ENCODE measurements at regions not wholly inside any gene's neighbourhood (a gene's known extent, or its start where the extent isn't known, plus 50 kb on each side); places are given as distances from the start of the nearest gene placed in this dataset.
"Not testable (repeated sequence)": the region's sequence is repeated elsewhere in the genome, so short reads cannot be mapped to it uniquely, and the experiment has no call there.

DNA sequence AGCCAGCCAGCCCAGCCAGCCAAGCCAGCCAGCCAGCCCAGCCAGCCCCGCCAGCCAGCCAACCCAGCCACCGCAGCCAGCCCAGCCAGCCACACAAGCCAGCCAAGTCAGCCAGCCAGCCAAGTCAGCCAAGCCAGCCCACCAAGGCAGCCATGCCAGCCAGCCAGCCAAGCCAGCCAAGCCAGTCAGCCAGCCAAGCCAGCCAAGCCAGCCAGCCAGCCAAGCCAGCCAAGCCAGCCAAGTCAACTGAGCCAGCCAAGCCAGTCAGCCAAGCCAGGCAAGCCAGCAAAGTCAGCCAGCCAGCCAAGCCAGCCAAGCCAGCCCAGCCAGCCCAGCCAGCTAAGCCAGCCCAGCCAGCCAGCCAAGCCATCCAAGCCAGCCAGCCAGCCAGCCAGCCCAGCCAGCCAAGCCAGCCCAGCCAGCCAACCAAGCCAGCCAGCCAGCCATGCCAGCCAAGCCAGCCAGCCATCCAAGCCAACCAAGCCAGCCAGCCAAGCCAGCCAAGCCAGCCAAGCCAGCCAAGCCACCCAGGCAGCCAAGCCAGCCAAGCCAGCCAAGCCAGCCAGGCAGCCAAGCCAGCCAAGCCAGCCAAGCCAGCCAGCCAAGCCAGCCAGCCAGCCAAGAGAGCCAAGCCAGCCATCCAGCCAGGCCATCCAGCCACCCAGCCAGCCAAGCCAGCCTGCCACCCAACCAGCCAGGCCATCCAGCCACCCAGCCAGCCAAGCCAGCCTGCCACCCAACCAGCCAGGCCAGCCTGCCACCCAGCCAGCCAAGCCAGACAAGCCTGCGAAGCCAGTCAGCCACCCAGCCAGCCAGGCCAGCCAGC is 329.9 kb upstream of the PLGLB2 start:
- not testable (repeated sequence) for DNase-seq (ENCODE audit: low read depth in 1 of 2, low spot score in 2 of 2); H3K4me3 ChIP-seq; H3K27me3 ChIP-seq (replicated peaks)

DNA sequence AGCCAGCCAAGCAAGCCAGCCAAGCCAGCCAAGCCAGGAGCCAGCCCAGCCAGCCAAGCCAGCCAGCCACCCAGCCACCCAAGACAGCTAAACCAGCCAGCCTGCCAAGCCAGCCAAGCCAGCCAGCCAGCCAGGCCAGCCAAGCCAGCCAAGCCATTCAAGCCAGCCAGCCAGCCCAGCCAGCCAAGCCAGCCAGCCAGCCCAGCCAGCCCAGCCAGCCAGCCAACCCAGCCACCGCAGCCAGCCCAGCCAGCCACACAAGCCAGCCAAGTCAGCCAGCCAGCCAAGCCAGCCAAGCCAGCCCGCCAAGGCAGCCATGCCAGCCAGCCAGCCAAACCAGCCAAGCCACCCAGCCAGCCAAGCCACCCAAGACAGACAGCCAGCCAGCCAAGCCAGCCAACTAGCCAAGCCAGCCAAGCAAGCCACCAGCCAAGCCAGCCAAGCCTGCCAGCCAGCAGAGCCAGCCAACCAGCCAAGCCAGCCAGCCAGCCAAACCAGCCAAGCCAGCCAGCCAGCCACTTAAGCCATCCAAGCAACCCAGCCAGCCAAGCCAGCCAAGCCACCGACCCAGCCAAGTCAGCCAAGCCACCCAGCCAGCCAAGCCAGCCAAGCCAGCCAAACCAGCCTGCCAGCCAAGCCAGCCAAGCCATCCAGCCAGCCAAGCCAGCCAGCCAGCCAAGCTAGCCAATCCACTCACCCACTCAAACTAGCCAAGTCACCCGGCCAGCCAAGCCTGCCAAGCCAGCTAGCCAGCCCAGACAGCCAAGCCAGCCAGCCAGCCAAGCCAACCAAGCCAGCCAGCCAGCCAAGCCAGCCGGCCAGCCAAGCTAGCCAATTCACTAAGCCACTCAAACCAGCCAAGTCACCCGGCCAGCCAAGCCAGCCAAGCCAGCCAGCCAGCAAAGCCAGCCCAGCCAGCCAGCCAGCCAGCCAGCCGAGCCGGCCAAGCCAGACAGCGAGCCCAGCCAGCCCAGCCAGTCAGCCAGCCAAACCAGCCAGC is 328.8 kb upstream of the PLGLB2 start:
- DNase-seq (ENCODE audit: low read depth in 1 of 2, low spot score in 2 of 2), result peak in 1 of 2 experiments; percentile 58
- H3K4me3 ChIP-seq; H3K9me3 ChIP-seq (replicated peaks); H3K27ac ChIP-seq; H3K27me3 ChIP-seq (replicated peaks); H3K36me3 ChIP-seq; H3K4me1 ChIP-seq (replicated peaks): not testable (repeated sequence)

More for the DNA sequence above, 329.9 kb upstream of the PLGLB2 start:
- not testable (repeated sequence) for H3K4me1 ChIP-seq (replicated peaks); H3K27ac ChIP-seq; H3K36me3 ChIP-seq; H3K9me3 ChIP-seq (replicated peaks)

- H3K9me3 ChIP-seq (replicated peaks); H3K27me3 ChIP-seq (replicated peaks); H3K4me3 ChIP-seq; H3K27ac ChIP-seq; H3K4me1 ChIP-seq (replicated peaks); DNase-seq (ENCODE audit: low read depth in 1 of 2, low spot score in 2 of 2); H3K36me3 ChIP-seq: not testable (repeated sequence)
Measured at GRCh38 chr2:87419980-87420379, 327.9 kb upstream of the PLGLB2 start.

- DNase-seq (ENCODE audit: low read depth in 1 of 2, low spot score in 2 of 2); H3K9me3 ChIP-seq (replicated peaks); H3K36me3 ChIP-seq; H3K27ac ChIP-seq; H3K27me3 ChIP-seq (replicated peaks); H3K4me1 ChIP-seq (replicated peaks); H3K4me3 ChIP-seq: not testable (repeated sequence)
Measured at GRCh38 chr2:87420954-87421353, 326.9 kb upstream of the PLGLB2 start.

- not testable (repeated sequence) for H3K4me3 ChIP-seq; H3K4me1 ChIP-seq (replicated peaks); H3K36me3 ChIP-seq; H3K9me3 ChIP-seq (replicated peaks); DNase-seq (ENCODE audit: low read depth in 1 of 2, low spot score in 2 of 2); H3K27me3 ChIP-seq (replicated peaks); H3K27ac ChIP-seq
Measured at GRCh38 chr2:87423796-87424762, 323.8 kb upstream of the PLGLB2 start.

DNA sequence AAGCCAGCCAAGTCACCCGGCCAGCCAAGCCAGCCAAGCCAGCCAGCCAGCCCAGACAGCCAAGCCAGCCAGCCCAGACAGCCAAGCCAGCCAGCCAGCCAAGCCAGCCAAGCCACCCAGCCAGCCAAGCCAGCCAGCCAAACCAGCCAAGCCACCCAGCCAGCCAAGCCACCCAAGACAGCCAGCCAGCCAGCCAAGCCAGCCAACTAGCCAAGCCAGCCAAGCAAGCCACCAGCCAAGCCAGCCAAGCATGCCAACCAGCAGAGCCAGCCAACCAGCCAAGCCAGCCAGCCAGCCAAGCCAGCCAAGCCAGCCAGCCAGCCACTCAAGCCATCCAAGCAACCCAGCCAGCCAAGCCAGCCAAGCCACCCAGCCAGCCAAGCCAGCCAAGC is 323.1 kb upstream of the PLGLB2 start:
- H3K27ac ChIP-seq; H3K27me3 ChIP-seq (replicated peaks): not testable (repeated sequence)

DNA sequence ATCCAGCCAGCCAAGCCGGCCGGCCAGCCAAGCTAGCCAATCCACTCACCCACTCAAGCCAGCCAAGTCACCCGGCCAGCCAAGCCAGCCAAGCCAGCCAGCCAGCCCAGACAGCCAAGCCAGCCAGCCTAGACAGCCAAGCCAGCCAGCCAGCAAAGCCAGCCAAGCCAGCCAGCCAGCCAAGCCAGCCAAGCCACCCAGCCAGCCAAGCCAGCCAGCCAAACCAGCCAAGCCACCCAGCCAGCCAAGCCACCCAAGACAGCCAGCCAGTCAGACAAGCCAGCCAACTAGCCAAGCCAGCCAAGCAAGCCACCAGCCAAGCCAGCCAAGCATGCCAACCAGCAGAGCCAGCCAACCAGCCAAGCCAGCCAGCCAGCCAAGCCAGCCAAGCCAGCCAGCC is 322.7 kb upstream of the PLGLB2 start:
- not testable (repeated sequence) for H3K4me3 ChIP-seq; H3K36me3 ChIP-seq; H3K9me3 ChIP-seq (replicated peaks); H3K4me1 ChIP-seq (replicated peaks); DNase-seq (ENCODE audit: low read depth in 1 of 2, low spot score in 2 of 2); H3K27me3 ChIP-seq (replicated peaks); H3K27ac ChIP-seq

More for the DNA sequence above, 323.1 kb upstream of the PLGLB2 start:
- H3K36me3 ChIP-seq; H3K4me1 ChIP-seq (replicated peaks); H3K4me3 ChIP-seq; H3K9me3 ChIP-seq (replicated peaks); DNase-seq (ENCODE audit: low read depth in 1 of 2, low spot score in 2 of 2): not testable (repeated sequence)

DNA sequence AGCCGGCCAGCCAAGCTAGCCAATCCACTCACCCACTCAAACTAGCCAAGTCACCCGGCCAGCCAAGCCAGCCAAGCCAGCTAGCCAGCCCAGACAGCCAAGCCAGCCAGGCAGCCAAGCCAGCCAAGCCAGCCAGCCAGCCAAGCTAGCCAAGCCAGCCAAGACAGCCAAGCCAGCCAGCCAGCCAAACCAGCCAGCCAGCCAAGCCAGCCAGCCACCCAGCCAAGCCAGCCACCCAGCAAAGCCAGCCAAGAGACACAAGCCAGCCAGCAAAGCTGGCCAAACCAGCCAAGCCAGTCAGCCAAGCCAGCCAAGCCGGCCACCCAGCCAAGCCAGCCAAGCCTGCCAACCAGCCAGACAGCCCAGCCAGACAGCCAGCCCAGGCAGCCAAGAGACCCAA is 322.2 kb upstream of the PLGLB2 start:
- not testable (repeated sequence) for H3K4me1 ChIP-seq (replicated peaks); DNase-seq (ENCODE audit: low read depth in 1 of 2, low spot score in 2 of 2); H3K9me3 ChIP-seq (replicated peaks); H3K27me3 ChIP-seq (replicated peaks); H3K36me3 ChIP-seq; H3K27ac ChIP-seq; H3K4me3 ChIP-seq

DNA sequence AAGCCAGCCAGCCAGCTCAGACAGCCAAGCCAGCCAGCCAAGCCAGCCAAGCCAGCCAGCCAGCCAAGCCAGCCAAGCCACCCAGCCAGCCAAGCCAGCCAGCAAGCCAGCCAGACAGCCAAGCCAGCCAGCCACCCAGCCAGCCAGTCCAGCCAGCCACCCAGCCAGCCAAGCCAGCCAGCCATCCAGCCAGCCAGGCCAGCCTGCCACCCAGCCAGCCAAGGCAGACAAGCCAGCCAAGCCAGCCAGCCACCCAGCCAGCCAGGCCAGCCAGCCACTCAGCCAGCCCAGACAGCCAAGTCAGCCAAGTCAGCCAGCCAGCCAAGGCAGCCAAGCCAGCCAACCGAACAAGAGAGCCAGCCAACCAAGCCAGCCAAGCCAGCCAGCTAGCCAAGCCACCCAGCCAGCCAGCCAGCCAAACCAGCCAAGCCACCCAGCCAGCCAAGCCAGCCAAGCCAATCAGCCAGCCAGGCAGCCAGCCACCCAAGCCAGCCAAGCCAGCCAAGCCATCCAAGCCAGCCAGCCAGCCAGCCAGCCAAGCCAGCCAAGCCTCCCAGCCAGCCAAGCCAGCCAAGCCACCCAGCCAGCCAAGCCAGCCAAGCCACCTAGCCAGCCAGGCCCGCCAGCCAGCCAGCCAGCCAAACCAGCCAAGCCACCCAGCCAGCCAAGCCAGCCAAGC is 319.3 kb upstream of the PLGLB2 start:
- H3K9me3 ChIP-seq (replicated peaks); H3K27ac ChIP-seq; H3K4me3 ChIP-seq; H3K36me3 ChIP-seq; H3K27me3 ChIP-seq (replicated peaks); H3K4me1 ChIP-seq (replicated peaks): not testable (repeated sequence)
- peak in 1 of 2 experiments; percentile 71 for DNase-seq (ENCODE audit: low read depth in 1 of 2, low spot score in 2 of 2)

DNA sequence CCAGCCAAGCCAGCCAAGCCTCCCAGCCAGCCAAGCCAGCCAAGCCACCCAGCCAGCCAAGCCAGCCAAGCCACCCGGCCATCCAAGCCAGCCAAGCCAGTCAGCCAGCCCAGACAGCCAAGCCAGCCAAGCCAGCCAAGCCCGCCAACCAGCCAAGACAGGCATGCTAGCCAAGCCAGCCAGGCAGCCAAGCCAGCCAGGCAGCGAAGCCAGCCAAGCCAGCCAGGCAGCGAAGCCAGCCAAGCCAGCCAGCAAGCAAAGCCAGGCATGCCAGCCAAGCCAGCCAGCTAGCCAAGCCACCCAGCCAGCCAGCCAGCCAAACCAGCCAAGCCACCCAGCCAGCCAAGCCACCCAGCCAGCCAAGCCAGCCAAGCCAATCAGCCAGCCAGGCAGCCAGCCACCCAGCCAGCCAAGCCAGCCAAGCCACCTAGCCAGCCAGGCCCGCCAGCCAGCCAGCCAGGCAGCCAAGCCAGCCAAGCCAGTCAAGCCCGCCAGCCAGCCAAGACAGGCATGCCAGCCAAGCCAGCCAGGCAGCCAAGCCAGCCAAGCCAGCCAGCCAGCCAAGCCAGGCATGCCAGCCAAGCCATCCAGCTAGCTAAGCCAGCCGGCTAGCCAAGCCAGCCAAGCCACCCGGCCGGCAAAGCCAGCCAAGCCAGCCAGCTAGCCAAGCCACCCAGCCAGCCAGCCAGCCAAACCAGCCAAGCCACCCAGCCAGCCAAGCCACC is 318.5 kb upstream of the PLGLB2 start:
- not testable (repeated sequence) for H3K4me3 ChIP-seq; H3K27ac ChIP-seq; H3K4me1 ChIP-seq (replicated peaks); H3K36me3 ChIP-seq; H3K9me3 ChIP-seq (replicated peaks); H3K27me3 ChIP-seq (replicated peaks)
- peak in 1 of 2 experiments; percentile 50 for DNase-seq (ENCODE audit: low read depth in 1 of 2, low spot score in 2 of 2)

DNA sequence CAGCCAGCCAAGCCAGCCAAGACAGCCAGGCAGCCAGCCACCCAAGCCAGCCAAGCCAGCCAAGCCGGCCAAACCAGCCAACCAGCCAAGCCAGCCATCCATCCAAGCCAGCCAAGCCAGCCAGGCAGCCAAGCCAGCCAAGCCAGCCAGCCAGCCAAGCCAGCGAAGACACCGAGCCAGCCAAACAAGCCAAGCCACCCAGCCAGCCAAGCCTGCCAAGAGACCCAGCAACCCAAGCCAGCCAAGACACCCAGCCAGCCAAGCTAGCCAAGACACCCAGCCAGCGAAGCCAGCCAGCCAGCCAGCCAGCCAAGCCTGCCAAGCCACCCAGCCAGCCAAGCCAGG is 318.0 kb upstream of the PLGLB2 start:
- not testable (repeated sequence) for DNase-seq (ENCODE audit: low read depth in 1 of 2, low spot score in 2 of 2); H3K4me1 ChIP-seq (replicated peaks); H3K36me3 ChIP-seq; H3K27me3 ChIP-seq (replicated peaks); H3K27ac ChIP-seq; H3K9me3 ChIP-seq (replicated peaks); H3K4me3 ChIP-seq

DNA sequence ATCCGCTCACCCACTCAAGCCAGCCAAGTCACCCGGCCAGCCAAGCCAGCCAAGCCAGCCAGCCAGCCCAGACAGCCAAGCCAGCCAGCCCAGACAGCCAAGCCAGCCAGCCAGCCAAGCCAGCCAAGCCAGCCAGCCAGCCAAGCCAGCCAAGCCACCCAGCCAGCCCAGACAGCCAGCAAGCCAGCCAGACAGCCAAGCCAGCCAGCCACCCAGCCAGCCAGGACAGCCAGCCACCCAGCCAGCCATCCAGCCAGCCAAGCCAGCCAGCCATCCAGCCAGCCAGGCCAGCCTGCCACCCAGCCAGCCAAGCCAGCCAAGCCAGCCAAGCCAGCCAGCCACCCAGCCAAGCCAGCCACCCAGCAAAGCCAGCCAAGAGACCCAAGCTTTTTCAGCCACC is 316.8 kb upstream of the PLGLB2 start:
- H3K27ac ChIP-seq, result not testable (repeated sequence)

More for the DNA sequence above, 316.8 kb upstream of the PLGLB2 start:
- not testable (repeated sequence) for H3K27me3 ChIP-seq (replicated peaks); DNase-seq (ENCODE audit: low read depth in 1 of 2, low spot score in 2 of 2); H3K4me3 ChIP-seq; H3K36me3 ChIP-seq; H3K9me3 ChIP-seq (replicated peaks); H3K4me1 ChIP-seq (replicated peaks)

Data from SJSA1 (cell line).